ENCODE measurements at regions not wholly inside any gene's neighbourhood (a gene's known extent, or its start where the extent isn't known, plus 50 kb on each side); places are given as distances from the start of the nearest gene placed in this dataset.

DNA sequence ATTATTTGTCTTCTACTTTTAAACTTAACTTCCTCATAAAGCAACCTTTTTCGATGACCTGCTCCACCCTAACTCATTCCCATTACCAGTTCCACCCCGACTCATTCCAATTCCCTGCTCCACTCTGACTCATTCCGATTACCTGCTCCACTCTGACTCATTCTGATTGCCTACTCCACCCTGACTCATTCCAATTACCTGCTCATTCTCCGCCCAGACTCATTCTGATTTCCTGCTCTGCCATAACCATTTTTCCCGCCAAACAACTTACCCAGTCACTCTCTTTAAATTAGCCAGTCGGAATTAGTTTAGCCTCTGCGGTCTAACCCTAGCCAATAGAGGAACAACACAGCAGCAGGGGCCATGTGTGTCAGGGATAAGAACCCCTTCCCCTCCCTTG, 249.1 kb downstream of the DPY19L2 start:
- TF ChIP-seq CTCF (IDR thresholded peaks at IDR 0.05) (no peak), POLR2A (IDR thresholded peaks at IDR 0.05) (no peak)
